NCI-H510A treated with DMSO at 0.1 percent for 48 hours (cell line): ENCODE measurements at regions not wholly inside any gene's neighbourhood (a gene's known extent, or its start where the extent isn't known, plus 50 kb on each side); places are given as distances from the start of the nearest gene placed in this dataset.
"Not testable (repeated sequence)": the region's sequence is repeated elsewhere in the genome, so short reads cannot be mapped to it uniquely, and the experiment has no call there.

Source experiments
- DNase-seq: peaks from one replicate; lab custom pipeline; 2025; lab: John Stamatoyannopoulos, UW

DNA sequence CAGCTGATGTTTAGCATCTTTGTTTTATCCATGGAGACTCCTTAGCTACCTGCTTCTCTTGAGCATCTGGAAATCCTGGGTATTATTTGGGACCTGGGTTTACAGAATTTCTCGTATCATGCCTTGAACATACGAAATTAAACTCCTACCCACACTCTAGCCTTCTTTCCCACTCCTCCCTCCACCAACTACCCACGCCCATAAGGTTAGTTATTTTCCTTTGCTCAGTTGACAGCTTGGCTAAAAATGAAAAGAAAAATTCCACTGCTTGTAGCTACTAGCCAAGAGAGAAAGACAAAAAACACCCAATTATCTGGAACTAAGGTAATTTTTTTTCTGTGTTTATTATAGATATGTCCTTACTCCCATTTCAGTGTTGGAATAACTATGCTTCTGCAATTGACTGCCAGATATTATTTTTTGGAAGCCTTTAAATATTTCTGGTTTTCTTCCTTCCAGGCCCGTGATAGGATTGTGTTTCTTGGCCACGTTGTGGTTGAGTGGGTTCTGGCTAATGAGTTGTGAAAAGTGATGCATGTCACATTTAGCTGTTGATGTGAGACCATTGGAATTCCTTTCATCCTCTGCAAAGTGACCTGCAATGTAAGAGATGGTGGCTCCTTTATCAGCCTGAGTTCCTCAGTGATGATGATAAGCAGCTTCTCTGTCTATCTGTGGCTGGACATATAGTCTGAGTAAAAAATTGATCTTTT is 308.1 kb downstream of the LRRC70 start:
- DNase-seq, result no peak

DNA sequence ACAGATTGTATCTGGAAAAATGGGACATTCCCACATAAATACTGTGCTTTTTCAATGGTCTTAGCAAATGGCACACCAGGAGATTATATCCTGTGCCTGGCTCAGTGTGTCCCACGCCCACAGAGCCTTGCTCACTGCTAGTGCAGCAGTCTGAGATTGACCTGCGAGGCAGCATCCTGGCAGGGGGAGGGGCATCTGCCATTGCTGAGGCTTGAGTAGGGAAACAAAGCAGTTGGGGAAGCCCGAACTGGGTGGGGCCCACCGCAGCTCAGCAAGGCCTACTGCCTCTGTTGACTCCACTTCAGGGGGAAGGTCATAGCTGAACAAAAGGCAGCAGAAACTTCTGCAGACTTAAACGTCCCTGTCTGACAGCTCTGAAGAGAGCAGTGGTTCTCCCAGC is 258.7 kb downstream of the LRRC70 start:
- not testable (repeated sequence) for DNase-seq

DNA sequence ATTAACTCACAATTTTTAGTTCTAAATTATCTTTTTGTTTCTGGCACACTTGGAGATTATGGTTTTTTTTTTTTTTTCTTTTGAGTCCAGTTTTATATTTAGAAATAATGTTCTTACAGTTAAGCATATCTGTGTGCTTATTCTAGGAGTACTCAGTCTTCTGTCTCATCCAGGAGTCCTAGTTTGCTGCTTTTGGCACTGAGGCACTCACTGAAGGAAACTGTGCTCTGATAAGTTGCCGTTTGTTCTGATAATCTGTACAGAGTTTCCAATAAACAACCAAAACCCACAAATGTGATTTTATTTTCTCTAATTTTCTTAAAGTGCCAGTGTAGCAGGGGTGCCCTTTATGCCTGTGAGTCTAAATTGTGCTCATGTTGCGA is 251.0 kb downstream of the LRRC70 start:
- DNase-seq, result no peak

DNA sequence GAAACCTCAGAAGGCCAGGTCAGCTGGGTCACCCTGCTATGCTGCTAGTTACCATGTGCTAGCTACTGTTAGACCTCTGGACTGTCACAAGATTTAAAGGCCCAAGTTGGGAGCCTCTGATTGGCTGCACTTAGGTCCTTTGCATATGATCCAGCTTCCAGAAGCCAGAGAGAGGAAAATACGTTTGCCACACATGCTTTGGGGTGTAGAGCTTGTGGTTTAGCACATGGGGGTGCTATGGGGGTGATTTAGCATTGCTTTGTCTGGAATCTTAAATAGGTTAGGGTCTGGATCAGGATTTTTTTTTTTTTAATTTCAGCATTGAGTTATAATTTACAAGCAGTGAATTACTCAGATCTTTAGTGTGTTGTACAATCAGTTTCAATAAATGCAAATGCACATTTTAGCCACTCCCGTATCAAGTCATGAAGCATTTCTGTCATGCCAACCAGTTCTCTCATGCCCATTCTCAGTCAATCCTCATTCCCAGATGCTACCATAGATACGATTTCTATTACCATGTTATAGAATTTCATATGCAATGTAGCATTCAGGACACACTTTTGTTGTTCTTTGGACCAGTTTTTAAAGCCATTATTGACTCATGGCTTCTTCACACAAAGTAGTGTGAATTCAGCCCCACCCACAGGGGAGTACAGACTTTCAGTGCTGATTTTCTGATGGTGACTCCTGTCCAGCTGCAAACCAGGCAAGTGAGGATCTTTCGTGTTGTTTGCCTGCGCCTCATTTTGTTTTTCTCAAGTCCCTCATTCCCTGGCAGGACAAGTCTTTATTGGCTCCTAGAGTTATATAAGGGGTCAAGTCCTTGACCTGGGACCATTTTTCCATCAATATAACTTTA is 250.4 kb downstream of the LRRC70 start:
- no peak for DNase-seq

DNA sequence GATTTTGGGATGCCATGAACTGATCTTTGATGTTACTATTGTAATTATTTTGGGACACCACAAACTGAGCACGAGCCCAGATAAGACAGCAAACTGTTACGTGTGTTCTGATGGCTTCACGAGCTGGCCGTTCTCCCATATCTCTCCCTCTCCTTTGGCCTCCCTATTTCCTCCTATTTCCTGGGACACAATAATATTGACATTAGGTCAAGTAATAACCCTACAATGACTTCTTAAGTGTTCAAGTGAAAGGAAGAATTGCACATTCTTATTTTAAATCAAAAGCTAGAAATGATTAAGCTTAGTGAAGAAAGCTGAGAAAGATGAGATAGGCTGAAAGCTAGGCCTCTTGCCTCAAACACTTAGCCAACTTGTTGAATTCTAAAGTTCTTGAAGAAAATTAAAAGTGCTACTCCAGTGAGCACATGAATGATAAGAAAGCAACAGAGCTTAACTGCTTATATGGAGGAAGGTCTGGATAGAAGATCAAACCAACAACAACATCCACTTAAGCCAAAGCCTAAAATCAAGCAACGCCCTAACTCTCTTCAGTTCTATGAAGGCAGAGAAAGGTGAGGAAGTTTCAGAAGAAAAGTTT is 247.1 kb downstream of the LRRC70 start:
- no peak for DNase-seq

DNA sequence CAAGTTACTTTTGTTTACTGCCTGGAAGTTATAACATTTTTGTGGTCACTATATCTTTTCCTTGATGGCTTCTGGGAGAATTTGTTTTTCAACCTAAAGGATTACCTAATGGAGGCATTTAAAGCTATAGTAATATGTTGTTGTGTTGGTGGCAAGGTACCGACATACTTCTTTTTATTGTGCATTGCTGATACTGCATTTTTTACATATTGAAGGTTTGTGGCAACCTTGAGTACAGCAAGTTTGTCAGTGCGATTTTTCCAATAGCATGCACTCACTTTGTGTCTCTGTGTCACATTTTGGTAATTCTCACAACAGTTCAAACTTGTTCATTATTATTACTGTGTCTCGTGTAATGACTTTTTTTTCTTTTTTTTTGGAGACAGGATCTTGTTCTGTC is 246.3 kb downstream of the LRRC70 start:
- no peak for DNase-seq

DNA sequence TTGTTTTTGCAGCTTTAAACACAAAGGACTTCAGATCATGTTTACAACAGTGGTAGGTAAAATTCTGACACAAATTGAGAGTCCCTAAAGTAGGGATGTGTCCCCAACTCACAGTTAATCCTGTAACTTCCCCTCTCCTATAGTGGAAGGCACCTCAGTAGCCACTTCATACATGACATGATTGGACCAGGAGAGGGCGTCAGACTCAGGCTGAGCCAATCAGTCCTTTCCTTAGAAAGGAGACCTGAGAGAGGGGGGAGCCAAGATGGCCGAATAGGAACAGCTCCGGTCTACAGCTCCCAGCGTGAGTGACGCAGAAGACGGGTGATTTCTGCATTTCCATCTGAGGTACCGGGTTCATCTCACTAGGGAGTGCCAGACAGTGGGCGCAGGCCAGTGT is 238.4 kb downstream of the LRRC70 start:
- DNase-seq, result not testable (repeated sequence)

DNA sequence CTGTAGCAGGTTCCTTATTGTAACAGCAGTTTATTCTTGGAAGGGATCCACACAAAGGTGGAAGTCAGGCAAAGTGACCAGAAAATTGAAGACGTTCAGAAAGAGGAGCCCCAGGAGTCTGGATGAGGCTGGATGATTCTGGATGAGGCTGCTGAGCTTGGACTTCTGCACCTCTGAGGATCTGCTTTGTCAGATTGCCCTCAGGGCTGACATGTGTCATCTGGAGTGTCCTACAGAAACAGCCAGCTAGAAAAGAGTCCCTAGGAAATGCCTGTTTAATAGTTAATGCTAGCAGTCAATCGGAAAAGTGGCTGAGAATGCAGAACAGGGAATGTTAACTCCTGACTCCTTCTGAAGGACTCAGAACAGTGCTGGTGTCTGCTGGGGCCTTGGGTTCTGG is 236.4 kb downstream of the LRRC70 start:
- no peak for DNase-seq

DNA sequence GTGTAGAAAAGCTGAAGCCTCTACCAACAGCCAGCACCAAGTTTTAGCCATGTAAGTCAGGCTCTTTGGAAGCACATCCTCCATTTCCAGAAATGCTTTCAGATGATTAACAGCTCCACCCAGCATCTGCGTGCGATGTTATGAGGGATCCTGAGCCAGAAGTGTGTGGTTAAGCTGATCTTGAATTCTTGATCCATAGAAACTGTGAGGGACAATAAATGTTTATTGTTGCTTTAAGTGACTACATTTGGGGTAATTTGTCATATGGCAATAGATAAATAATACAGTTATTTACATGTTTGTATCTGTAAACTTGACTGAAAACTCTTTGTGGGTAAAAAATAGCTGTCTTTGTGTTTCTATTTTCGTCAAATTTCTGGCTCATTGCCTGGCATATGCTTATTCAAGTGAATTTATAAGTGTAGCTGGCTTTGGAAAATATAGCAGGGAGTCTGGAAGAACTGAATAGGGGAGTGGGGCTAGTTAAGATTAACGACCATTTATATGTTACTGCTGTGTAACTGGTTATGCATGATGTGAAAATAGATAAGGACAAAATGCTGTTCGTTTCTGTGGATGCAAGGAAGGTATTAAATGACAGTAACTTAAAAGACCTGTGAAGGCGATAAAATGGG is 234.1 kb downstream of the LRRC70 start:
- DNase-seq, result no peak

DNA sequence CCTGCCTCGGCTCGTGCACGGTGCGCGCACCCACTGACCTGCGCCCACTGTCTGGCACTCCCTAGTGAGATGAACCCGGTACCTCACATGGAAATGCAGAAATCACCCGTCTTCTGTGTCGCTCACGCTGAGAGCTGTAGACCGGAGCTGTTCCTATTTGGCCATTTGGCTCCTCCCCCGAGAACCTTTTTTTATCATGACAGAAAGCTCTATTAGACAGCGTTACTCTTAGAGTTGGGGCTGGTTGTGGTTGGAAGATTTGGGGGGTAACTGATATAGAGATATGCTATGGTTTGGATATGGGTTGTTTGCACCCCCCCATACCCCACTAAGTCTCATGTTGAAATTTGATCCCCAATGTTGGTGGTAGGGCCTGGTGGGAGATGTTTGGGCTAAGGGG is 226.2 kb downstream of the LRRC70 start:
- DNase-seq, result not testable (repeated sequence)

DNA sequence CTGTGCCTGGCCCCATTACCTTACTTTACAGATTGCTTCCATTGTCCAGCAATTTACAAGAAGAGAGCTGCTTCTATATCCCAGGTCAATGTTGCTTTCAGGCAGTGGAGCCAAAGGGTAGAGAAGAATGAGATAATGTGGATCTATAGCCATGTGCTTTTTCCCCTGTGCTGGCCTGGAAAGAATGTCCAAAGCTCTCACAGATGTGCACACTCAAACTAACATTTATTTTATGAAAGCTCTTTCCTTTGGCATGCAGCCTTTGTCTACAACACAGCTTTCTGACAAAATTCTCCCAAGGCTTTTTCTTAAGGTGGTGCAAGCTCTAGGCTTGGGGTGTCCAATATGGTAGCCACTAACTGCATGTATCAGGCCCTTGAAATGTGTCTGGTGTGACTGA is 217.3 kb downstream of the LRRC70 start:
- no peak for DNase-seq

DNA sequence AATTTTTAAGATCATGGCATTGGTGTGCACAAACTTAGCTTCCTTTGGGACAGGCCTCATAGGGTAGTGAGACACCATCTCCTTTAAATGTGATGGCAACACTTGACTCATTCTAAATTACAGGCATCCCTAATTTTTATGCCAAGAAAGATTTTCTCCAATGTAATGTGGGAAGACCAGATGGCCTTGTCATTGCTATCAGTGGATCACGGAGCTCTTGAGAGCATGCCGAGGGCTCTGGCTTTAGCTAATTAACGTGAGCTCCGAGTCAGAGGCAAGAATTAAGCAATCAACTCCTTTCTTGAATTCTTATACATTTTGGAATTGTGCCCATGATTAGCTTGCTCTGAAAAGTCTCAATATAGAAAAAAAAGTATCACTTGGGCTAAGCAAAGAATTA is 215.8 kb downstream of the LRRC70 start:
- DNase-seq, result no peak

DNA sequence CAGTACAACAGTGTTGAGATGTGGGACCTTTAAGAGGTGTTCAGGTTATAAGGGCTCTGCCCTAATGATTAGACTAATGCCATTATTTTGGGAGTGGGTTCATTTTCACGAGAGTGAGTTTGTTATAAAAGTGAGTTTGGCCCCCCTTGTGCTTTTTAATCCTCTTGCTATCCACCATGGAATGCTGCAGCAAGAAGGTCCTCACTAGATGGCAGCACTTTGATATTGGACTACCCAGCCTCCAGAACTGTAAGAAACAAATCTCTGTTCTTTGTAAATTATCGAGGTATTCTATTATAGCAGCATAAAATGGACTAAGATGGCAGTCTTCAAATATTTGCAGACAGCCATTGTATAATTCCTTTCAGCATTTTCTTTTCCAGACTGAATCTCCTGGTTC is 212.4 kb downstream of the LRRC70 start:
- DNase-seq, result no peak

DNA sequence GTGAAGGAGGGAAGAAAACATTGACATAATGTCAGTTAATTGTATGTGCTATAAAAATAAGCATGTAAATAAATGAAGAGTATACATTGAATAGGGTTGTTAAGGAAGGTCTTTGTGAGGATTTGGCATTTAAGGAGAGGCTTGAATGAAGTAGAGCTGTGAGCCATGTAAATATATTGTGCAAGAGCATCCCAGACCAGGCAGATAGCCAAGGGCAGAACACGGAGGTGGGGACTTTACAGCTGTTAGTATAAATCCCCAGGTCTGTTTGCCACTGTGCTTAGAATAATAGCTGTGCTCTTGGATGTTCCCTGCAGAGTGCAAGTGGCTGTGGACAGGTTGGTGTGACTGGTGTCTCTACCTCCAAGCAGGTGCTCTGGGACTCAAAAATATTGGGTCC is 211.7 kb downstream of the LRRC70 start:
- peak; percentile 26 for DNase-seq

DNA sequence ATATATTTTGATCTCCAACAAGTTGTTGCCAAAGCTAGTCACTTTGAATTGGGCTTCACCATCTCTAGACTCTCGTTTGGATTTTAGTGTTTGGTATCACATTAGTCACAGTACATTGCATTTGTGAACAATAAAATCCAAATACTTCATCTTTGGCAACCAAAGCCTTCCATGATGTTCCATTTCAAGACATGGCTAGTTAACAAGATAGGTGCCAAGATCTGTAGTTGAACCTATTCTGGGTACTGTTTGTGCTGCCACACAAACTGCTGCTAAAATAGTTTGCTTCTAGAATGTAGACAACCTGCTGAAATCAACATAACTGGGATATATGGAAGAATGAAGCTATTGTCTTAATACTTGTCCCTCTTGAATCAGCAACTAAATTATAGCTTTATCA is 207.5 kb downstream of the LRRC70 start:
- DNase-seq, result no peak

DNA sequence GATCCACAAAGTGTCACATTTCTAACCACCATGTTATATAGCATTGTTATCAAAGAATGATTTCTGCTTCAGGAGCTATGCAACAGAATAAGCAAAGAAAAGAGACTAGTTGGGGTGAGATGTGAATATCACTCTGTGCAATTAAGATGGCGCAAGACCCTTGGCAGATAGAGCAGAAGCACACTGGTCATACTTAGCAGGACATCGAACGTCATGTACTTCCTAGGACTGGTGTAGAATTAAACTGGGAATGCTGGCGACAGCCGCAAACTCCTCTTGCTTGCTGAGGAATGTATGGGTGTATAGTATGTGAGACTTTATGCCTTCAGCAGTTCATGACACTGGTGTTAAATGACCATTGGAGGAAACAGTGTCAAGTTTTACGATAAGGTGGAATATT is 207.0 kb downstream of the LRRC70 start:
- DNase-seq, result no peak

DNA sequence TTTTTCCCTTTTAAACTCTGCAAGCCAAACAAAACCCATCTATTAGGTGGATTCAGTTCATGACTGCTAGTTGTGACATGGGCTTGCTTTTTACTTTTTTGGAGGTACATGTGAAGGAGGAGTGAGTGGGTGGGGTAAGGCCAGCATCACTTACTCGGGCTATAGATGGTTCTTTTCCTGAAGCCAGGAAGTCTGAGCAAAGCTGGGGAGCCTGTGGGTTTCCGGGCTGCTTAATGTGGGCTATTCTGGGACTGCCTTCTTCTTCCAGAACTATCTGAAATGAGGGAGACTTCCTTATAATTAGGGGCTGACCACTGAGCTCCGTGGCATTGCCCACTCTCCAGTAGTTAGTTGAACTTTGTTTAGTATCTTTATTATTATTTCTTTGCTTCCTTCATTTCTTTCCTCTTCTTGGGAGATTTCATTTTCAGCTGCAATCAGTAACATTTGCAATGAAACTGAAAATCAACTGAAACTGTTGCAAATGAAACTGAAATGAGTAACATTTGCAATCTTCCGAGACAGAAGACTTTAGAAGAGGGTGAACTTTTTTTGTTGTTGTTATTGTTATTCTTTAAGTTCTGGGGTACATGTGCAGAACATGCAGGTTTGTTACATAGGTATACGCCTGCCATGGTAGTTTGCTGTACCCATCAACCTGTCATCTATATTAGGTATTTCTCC is 204.9 kb downstream of the LRRC70 start:
- no peak for DNase-seq

DNA sequence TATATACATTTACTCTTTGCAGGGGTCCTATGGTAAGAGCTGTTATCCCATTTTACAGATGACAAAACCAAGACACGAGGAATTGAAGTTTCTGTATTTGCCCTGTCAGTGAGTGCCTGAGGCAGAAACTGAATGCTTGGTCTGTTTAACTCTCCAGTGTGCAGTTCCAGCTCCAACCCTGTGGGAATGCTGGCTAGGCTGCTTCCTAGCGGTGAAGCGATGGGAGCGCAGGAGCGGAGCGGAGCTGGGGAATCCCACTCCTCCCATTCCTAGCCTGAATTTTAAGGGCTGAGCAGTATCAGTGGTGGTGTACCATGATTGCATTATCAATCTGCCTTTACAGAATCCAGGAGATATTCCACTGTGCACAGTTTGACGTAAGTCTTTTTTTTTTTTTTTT is 202.3 kb downstream of the LRRC70 start:
- DNase-seq, result no peak

DNA sequence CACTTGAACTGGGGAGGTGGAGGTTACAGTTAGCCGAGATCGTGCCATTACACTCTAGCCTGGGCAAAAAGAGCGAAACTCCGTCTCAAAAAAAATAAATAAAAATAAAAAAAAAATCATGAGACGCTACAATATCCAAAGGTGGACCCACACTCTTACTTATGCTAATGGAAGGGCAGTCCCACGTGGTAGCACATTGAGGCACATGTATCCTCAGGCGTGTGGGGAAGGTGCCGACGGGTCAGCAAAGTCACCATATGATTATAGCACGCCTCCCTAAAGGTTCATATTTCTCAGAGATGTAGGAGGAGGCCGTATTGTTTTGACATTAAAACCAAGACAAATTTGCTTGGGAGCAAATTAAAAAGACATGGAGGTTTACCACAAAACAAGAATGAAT is 201.6 kb downstream of the LRRC70 start:
- DNase-seq, result no peak

DNA sequence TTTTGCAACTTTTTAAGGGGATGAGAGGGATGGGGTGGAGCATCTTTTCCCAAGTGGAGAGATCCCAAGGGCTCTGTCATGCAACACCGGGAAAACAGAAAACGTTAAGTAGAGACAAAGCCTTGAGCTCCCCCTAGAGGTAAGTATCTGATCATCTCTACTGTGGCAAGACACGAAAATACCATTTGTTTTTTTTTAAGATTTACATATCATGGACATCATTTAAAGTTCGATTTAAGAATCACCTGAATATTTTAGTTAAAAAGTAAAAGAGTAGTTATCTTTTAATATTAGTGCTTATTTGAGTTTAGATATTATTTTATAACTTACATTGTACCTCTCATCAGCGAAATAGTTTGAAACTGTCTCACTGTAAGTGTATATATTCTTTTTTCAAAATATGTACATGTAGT is 200.4 kb downstream of the LRRC70 start:
- DNase-seq, result peak; percentile 76

DNA sequence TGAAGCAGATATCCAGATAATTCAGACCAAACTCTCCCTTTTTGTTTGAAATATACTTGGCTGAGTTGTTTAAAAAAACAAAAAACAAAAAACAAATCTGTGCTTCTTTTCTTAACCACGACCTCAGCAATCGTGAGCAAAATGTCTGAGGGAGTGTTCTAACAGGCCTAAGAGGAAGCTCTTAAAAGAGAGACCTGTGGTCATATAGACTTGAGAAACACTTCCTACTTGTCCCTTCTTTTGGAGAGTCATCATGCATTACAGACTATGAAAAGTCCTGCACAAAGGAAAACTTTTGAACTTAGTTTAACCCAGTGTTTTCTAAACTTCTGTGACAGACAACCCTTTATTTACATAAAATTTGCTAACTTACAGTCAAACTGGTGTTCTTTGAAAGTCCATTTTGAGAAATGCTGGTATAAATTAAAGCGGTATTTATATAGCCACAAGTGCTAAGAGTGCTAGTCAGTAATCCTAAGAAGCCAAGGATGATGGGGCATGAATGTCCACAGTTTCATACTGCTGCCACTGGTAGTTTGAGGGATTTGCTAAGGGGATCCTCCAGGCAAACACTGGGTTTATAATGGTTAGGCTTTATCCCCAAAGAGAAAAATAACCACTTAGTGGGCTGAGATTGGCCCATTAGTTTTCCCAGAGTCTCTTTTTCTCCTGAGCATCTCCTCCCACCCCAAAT is 199.8 kb downstream of the LRRC70 start:
- no peak for DNase-seq
